K562 (cell line): ENCODE measurements at regions not wholly inside any gene's neighbourhood (a gene's known extent, or its start where the extent isn't known, plus 50 kb on each side); places are given as distances from the start of the nearest gene placed in this dataset.

Experiments
- ATAC-seq: fragments of 200-7000 bp; cut with Tn5 transposase; 3 replicates; pipeline ENCODE4 v1.9.1; 2020; ENCODE audit warnings: moderate library complexity
- BruUV-seq: library from RNA; stranded (reverse); fragments of 400-500 nt; replicated peaks from 2 replicates; lab custom pipeline; 2021; lab: Mats Ljungman, UMichigan
- CTCF ChIA-PET: fragments of 300-600 bp; formaldehyde crosslinking; extraction: SDS; loops from one replicate; lab custom pipeline; 2021; ENCODE audit warnings: low intra/inter-chr PET ratio; lab: Yijun Ruan, JAX
- POLR2A ChIA-PET: fragments of 300-600, 350-650 bp; sonication (Branson Sonifier 250); formaldehyde crosslinking; extraction: SDS; loops from one replicate; lab custom pipeline; 2021; ENCODE audit warnings: antibody characterized with exemption, inconsistent platforms; lab: Yijun Ruan, JAX
- DNase-seq, 4 experiments: peaks; one replicate each; pipeline versions ENCODE4 v3.0.0 to v3.0.0-alpha.2; 2011 to 2018; ENCODE audit warnings: low spot score in 3 of 4, mixed read lengths in 3 of 4; ENCODE audit errors: extremely low read depth in 1 of 4
- FAIRE-seq: peaks from 2 replicates; lab custom pipeline; 2011; peaks lifted over from hg19 to GRCh38; lab: Jason Lieb, UNC
- H2AFZ ChIP-seq: 2 replicates; pipeline ENCODE4 v1.6.0; 2011; ENCODE audit warnings: low read depth, low read length, control low read depth, inconsistent platforms
- H3K27ac ChIP-seq: fragments of 200-600 bp; 3 replicates; pipeline ENCODE4 v1.8.0; 2011; ENCODE audit warnings: low read depth, mild to moderate bottlenecking, control low read depth, inconsistent platforms, low read length, moderate library complexity, mixed read lengths; ENCODE audit errors: extremely low read depth
- H3K27me3 ChIP-seq, 2 experiments: fragments of 300-600 bp in 1 of 2; 2 replicates in 1 of 2; 3 replicates in 1 of 2; pipeline versions ENCODE4 v1.6.0 to v1.8.0; 2011; ENCODE audit warnings: inconsistent platforms in 2 of 2, low read length in 2 of 2, mild to moderate bottlenecking in 1 of 2, mixed read lengths in 1 of 2, moderate library complexity in 1 of 2; ENCODE audit not compliant: control insufficient read depth in 2 of 2, insufficient read depth in 2 of 2
- H3K36me3 ChIP-seq: fragments of 300-600 bp; 3 replicates; pipeline ENCODE4 v1.8.0; 2011; ENCODE audit warnings: mild to moderate bottlenecking, low read length, inconsistent platforms; ENCODE audit not compliant: control insufficient read depth, insufficient read depth
- H3K4me1 ChIP-seq, 2 experiments: fragments of 200-600 bp in 1 of 2; replicated peaks in 1 of 2; 2 replicates in 1 of 2; 3 replicates in 1 of 2; pipeline versions ENCODE4 v1.5.1 to v1.8.0; 2011; ENCODE audit warnings: inconsistent platforms in 2 of 2, low read length in 2 of 2, mild to moderate bottlenecking in 1 of 2, mixed read lengths in 1 of 2, moderate library complexity in 1 of 2; ENCODE audit not compliant: control insufficient read depth in 2 of 2, insufficient read depth in 2 of 2
- H3K4me2 ChIP-seq: 2 replicates; pipeline ENCODE4 v1.6.1; 2011; ENCODE audit warnings: low read length, control low read depth, inconsistent platforms, mixed read lengths; ENCODE audit not compliant: insufficient read depth
- H3K4me3 ChIP-seq: fragments of 200-600 bp; sonication (generic), shearing (Covaris generic); 2 replicates; pipeline ENCODE4 v1.5.1; 2016; ENCODE audit warnings: control low read depth, inconsistent platforms
- H3K79me2 ChIP-seq: fragments of 200-600 bp; 3 replicates; pipeline ENCODE4 v1.8.0; 2011; ENCODE audit warnings: low read length, inconsistent platforms; ENCODE audit not compliant: control insufficient read depth, insufficient read depth
- H3K9ac ChIP-seq, 2 experiments: 2 replicates each; pipeline versions ENCODE4 v1.6.0 to v1.6.1; 2011; ENCODE audit warnings: low read depth in 2 of 2, low read length in 2 of 2, control low read depth in 1 of 2, inconsistent platforms in 1 of 2, mild to moderate bottlenecking in 1 of 2, mixed read lengths in 1 of 2; ENCODE audit not compliant: insufficient read depth in 1 of 2
- H3K9me1 ChIP-seq: one replicate; pipeline ENCODE4 v1.6.0; 2011; ENCODE audit warnings: inconsistent platforms, mild to moderate bottlenecking, low read length, moderate library complexity; ENCODE audit not compliant: control insufficient read depth, insufficient read depth
- H3K9me3 ChIP-seq: replicated peaks from 2 replicates; pipeline ENCODE4 v1.5.1; 2011; ENCODE audit warnings: low read depth, low read length, inconsistent platforms; ENCODE audit not compliant: control insufficient read depth, insufficient read depth
- H4K20me1 ChIP-seq: replicated peaks from 2 replicates; pipeline ENCODE4 v1.6.1; 2011; ENCODE audit warnings: low read length, inconsistent platforms, mixed read lengths; ENCODE audit not compliant: control insufficient read depth, insufficient read depth
- C11orf30 ChIP-seq: fragments of 450-650 bp; IDR thresholded peaks from 2 replicates; pipeline ENCODE4 v1.6.1; 2016; ENCODE audit warnings: low read depth, mild to moderate bottlenecking
- HDAC1 ChIP-seq, 2 experiments: fragments of 450-650 bp; IDR thresholded peaks; 2 replicates each; pipeline ENCODE4 v1.6.1; 2016 to 2017; ENCODE audit warnings: inconsistent platforms in 1 of 2, mild to moderate bottlenecking in 1 of 2, moderate library complexity in 1 of 2
- HNRNPLL ChIP-seq: fragments of 200-400 bp; formaldehyde crosslinking; IDR thresholded peaks from 2 replicates; pipeline ENCODE4 v1.6.1; 2017; ENCODE audit warnings: low read length, low read depth, mild to moderate bottlenecking; ENCODE audit not compliant: poor library complexity, severe bottlenecking
- IFI16 ChIP-seq: fragments of 250-450 bp; sonication (Bioruptor Pico); IDR thresholded peaks from 2 replicates; pipeline ENCODE4 v2.1.2; 2022; ENCODE audit warnings: mild to moderate bottlenecking, inconsistent platforms
- NUFIP1 ChIP-seq: fragments of 450-650 bp; IDR thresholded peaks from 2 replicates; pipeline ENCODE4 v1.6.1; 2018; ENCODE audit not compliant: partially characterized antibody
- PYGO2 ChIP-seq: fragments of 450-650 bp; IDR thresholded peaks from 2 replicates; pipeline ENCODE4 v1.6.1; 2016; ENCODE audit warnings: mild to moderate bottlenecking, missing genetic modification characterization, moderate library complexity, missing compliant biosample characterization
- ZNF133 ChIP-seq: fragments of 250-450 bp; sonication (Bioruptor Pico); IDR thresholded peaks from 2 replicates; pipeline ENCODE4 v1.4.0; 2020; ENCODE audit warnings: mild to moderate bottlenecking
- ZNF316 ChIP-seq: fragments of 450-650 bp; IDR thresholded peaks from 2 replicates; pipeline ENCODE4 v1.6.1; 2016
- ZNF717 ChIP-seq: fragments of 250-450 bp; sonication (Bioruptor Pico); IDR thresholded peaks from 2 replicates; pipeline ENCODE4 v1.5.0; 2021
- WGBS: fragments of 100-300 bp; shearing (Covaris generic); methylation state at CpG from one replicate; pipeline ENCODE4 v1.1.6; 2016; ENCODE audit warnings: low coverage, mixed read lengths; ENCODE audit not compliant: insufficient coverage; ENCODE audit errors: missing lambda C conversion rate; 5-methylcytosine and 5-hydroxymethylcytosine counted together
- in situ Hi-C: fragments of 300-500 bp; cut with MboI; formaldehyde crosslinking; loops from 4 replicates; pipeline ENCODE4 v1.15.0; 2018; ENCODE audit warnings: inconsistent platforms, mixed read lengths
- intact Hi-C: fragments of 100-400 bp; cut with micrococcal nuclease; formaldehyde crosslinking; loops from 2 replicates; pipeline ENCODE4 v1.14.2; 2022
- TF ChIP-seq, protein P1 (sequence below): fragments of 250-450 bp; sonication (Bioruptor Pico); IDR thresholded peaks from 2 replicates; pipeline ENCODE4 v1.4.0; 2020; ENCODE audit warnings: mild to moderate bottlenecking, moderate library complexity

DNA sequence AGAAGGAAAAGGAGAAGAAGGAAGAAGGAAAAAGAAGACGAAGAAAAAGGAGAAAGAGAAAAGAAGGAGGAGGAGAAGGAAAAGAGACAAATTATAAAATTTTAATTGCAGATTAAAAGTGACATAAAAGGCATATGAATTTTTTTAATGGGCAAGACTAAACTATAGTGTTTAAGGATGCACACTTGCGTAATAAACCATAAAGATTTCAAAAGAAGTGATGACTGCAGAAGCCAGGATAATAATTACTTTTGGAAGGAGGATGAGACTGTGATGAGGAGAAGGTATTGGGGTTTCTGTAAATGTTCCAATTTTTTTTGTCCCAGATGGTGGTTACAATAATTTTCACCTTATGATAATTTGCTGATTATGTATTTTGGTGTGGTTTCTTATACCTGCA lies 243.1 kb upstream of the PKN2 start:
- no peaks in the 10 kb centered on the region for H3K9me3 ChIP-seq
- BruUV-seq, result no TSS peak
- no peaks in the 10 kb centered on the region for H3K36me3 ChIP-seq
- FAIRE-seq (no peak), DNase-seq (no peak), ATAC-seq (no peak)
- WGBS, result 0% methylated on average over 1 of the region's 2 CpGs
- CTCF ChIA-PET, result no interaction called here
- H3K4me2 ChIP-seq, result no peak overlapping the region
- intact Hi-C loops (no loop called here), in situ Hi-C loops (no loop called here)
- H3K9ac ChIP-seq, result no peak overlapping the region
- H3K9me1 ChIP-seq, result no peaks in the 10 kb centered on the region
- POLR2A ChIA-PET, result no interaction called here
- no peaks in the 10 kb centered on the region for H3K79me2 ChIP-seq
- H3K4me1 ChIP-seq, result no peaks in the 10 kb centered on the region
- no peaks in the 10 kb centered on the region for H4K20me1 ChIP-seq
- TF ChIP-seq HDAC1 (IDR thresholded peaks at IDR 0.05) (no peak), NUFIP1 (no peak), C11orf30 (0 out of 2 replicates have a peak, but pooled peaks have one; percentile 14), ZNF316 (peak; percentile 44; the same call in 1 of the 2 replicates), ZNF133 (CRISPR knock-in tag) (no peak)
- H3K27ac ChIP-seq, result no peak overlapping the region
- no peak overlapping the region for H2AFZ ChIP-seq
- no peaks in the 10 kb centered on the region for H3K27me3 ChIP-seq
- no peak overlapping the region for H3K4me3 ChIP-seq

DNA sequence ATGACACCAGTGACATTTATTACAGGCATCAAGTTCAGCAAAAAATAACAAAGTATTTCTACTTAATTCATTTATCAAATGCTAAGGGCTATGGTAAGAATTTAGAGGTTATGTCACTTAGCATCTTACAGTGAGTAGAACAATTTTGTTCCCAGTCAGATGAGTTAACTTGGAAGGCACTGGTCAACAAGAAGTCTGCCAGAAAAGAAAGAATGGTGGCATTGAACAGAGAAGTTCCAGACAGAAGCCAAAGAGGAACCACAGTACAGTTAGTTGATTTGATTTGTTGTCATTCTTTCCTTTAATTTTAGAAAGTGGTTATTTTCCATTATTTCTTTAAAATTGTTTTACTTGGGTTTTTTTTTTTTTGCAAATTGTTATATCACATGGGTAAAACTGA lies 232.2 kb upstream of the PKN2 start:
- no peaks in the 10 kb centered on the region for H4K20me1 ChIP-seq
- ChIA-PET POLR2A (no interaction called here), CTCF (no interaction called here)
- H3K36me3 ChIP-seq, result no peaks in the 10 kb centered on the region
- no peaks in the 10 kb centered on the region for H3K79me2 ChIP-seq
- H3K27me3 ChIP-seq, result no peaks in the 10 kb centered on the region
- ATAC-seq, result no peak
- no peak for DNase-seq
- no peak overlapping the region for H2AFZ ChIP-seq
- no peak overlapping the region for H3K9ac ChIP-seq
- FAIRE-seq, result no peak
- no peaks in the 10 kb centered on the region for H3K9me3 ChIP-seq
- H3K4me2 ChIP-seq, result no peak overlapping the region
- no TSS peak for BruUV-seq
- H3K4me1 ChIP-seq, result no peaks in the 10 kb centered on the region
- intact Hi-C loops, result no loop called here
- no peak overlapping the region for H3K27ac ChIP-seq
- in situ Hi-C loops, result no loop called here
- H3K9me1 ChIP-seq, result no peaks in the 10 kb centered on the region
- H3K4me3 ChIP-seq, result no peak overlapping the region
- TF ChIP-seq IFI16 (CRISPR knock-in tag), result no peak
- TF ChIP-seq, protein P1, sequence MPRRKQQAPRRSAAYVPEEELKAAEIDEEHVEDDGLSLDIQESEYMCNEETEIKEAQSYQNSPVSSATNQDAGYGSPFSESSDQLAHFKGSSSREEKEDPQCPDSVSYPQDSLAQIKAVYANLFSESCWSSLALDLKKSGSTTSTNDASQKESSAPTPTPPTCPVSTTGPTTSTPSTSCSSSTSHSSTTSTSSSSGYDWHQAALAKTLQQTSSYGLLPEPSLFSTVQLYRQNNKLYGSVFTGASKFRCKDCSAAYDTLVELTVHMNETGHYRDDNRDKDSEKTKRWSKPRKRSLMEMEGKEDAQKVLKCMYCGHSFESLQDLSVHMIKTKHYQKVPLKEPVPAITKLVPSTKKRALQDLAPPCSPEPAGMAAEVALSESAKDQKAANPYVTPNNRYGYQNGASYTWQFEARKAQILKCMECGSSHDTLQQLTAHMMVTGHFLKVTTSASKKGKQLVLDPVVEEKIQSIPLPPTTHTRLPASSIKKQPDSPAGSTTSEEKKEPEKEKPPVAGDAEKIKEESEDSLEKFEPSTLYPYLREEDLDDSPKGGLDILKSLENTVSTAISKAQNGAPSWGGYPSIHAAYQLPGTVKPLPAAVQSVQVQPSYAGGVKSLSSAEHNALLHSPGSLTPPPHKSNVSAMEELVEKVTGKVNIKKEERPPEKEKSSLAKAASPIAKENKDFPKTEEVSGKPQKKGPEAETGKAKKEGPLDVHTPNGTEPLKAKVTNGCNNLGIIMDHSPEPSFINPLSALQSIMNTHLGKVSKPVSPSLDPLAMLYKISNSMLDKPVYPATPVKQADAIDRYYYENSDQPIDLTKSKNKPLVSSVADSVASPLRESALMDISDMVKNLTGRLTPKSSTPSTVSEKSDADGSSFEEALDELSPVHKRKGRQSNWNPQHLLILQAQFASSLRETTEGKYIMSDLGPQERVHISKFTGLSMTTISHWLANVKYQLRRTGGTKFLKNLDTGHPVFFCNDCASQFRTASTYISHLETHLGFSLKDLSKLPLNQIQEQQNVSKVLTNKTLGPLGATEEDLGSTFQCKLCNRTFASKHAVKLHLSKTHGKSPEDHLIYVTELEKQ (CRISPR knock-in tag), result no peak
- no peak for TF ChIP-seq ZNF717 (CRISPR knock-in tag)
- no peak for TF ChIP-seq PYGO2 (tag)
- no peak for TF ChIP-seq HNRNPLL
